Endothelial cell of umbilical vein (primary cell): ENCODE measurements at regions not wholly inside any gene's neighbourhood (a gene's known extent, or its start where the extent isn't known, plus 50 kb on each side); places are given as distances from the start of the nearest gene placed in this dataset.

Source experiments
- BruUV-seq: library from RNA; stranded (reverse); fragments of 400-500 nt; replicated peaks from 2 replicates; lab custom pipeline; 2021; lab: Mats Ljungman, UMichigan
- CTCF ChIA-PET: fragments of 300-600, 350-600 bp; sonication (Branson Sonifier 250); formaldehyde crosslinking; loops from one replicate; lab custom pipeline; 2021; ENCODE audit warnings: antibody characterized with exemption, inconsistent platforms; lab: Charles Lee
- POLR2A ChIA-PET: fragments of 300-600, 350-600 bp; sonication (Branson Sonifier 250); formaldehyde crosslinking; loops from one replicate; lab custom pipeline; 2021; ENCODE audit warnings: antibody characterized with exemption, inconsistent platforms; lab: Charles Lee
- DNase-seq: peaks from one replicate; pipeline ENCODE4 v3.0.0-alpha.2; 2011; ENCODE audit warnings: low read depth, low spot score
- FAIRE-seq: peaks from 2 replicates; lab custom pipeline; 2011; peaks lifted over from hg19 to GRCh38; lab: Jason Lieb, UNC
- H2AFZ ChIP-seq: 2 replicates; pipeline ENCODE4 v1.6.0; 2012; ENCODE audit warnings: low read depth, low read length, control low read depth, inconsistent platforms
- H3K27ac ChIP-seq: 2 replicates; pipeline ENCODE4 v1.5.1; 2011; ENCODE audit warnings: low read depth, mild to moderate bottlenecking, control low read depth, low read length, moderate library complexity; ENCODE audit not compliant: insufficient read depth
- H3K27me3 ChIP-seq, 2 experiments: 2 replicates each; pipeline versions ENCODE4 v1.6.0 to v1.6.1; 2011; ENCODE audit warnings: low read length in 2 of 2, mixed read lengths in 1 of 2; ENCODE audit not compliant: control insufficient read depth in 2 of 2, insufficient read depth in 2 of 2
- H3K36me3 ChIP-seq, 2 experiments: 2 replicates in 1 of 2; 3 replicates in 1 of 2; pipeline ENCODE4 v1.5.1; 2011; ENCODE audit warnings: low read length in 2 of 2, mild to moderate bottlenecking in 1 of 2, moderate library complexity in 1 of 2; ENCODE audit not compliant: control insufficient read depth in 2 of 2, insufficient read depth in 2 of 2; ENCODE audit errors: extremely low read depth in 1 of 2
- H3K4me1 ChIP-seq: 3 replicates; pipeline ENCODE4 v1.5.1; 2011; ENCODE audit warnings: mild to moderate bottlenecking, low read length; ENCODE audit not compliant: control insufficient read depth, insufficient read depth; ENCODE audit errors: extremely low read depth
- H3K4me2 ChIP-seq: 2 replicates; pipeline ENCODE4 v1.6.1; 2011; ENCODE audit warnings: low read length, control low read depth, mixed read lengths; ENCODE audit not compliant: insufficient read depth
- H3K4me3 ChIP-seq, 3 experiments: fragments of 200-600 bp in 1 of 3; sonication (generic), shearing (Covaris generic) in 1 of 3; replicated peaks in 1 of 3; 2 replicates each; pipeline ENCODE4 v1.5.1; 2011 to 2016; ENCODE audit warnings: control low read depth in 3 of 3, low read length in 3 of 3, mild to moderate bottlenecking in 2 of 3, inconsistent platforms in 1 of 3, low read depth in 1 of 3, moderate library complexity in 1 of 3; ENCODE audit not compliant: insufficient read depth in 1 of 3
- H3K79me2 ChIP-seq: 2 replicates; pipeline ENCODE4 v1.6.0; 2012; ENCODE audit warnings: low read length, inconsistent platforms; ENCODE audit not compliant: control insufficient read depth, insufficient read depth
- H3K9ac ChIP-seq: replicated peaks from 2 replicates; pipeline ENCODE3; 2011; ENCODE audit warnings: low read length, control low read depth; ENCODE audit not compliant: insufficient read depth; ENCODE audit errors: extremely low read depth
- H3K9me1 ChIP-seq: replicated peaks from 3 replicates; pipeline ENCODE4 v1.6.0; 2011; ENCODE audit warnings: mild to moderate bottlenecking, low read length; ENCODE audit not compliant: control insufficient read depth, insufficient read depth; ENCODE audit errors: extremely low read depth
- H3K9me3 ChIP-seq: replicated peaks from 2 replicates; pipeline ENCODE4 v1.5.1; 2012; ENCODE audit warnings: low read length, inconsistent platforms; ENCODE audit not compliant: control insufficient read depth, insufficient read depth
- H4K20me1 ChIP-seq: replicated peaks from 2 replicates; pipeline ENCODE3; 2011; ENCODE audit warnings: mild to moderate bottlenecking, low read length; ENCODE audit not compliant: control insufficient read depth, insufficient read depth; ENCODE audit errors: extremely low read depth
- CTCF ChIP-seq, 2 donors: IDR thresholded peaks; 1 replicate in 1 of 2; 2 replicates in 1 of 2; pipeline ENCODE4 v1.5.1; 2011; ENCODE audit warnings: low read length in 2 of 2, mild to moderate bottlenecking in 2 of 2, moderate library complexity in 2 of 2, control low read depth in 1 of 2, inconsistent platforms in 1 of 2, low read depth in 1 of 2; ENCODE audit not compliant: insufficient read depth in 1 of 2; ENCODE audit errors: extremely low read depth in 1 of 2
- EZH2 ChIP-seq: IDR thresholded peaks from 2 replicates; pipeline ENCODE4 v1.6.1; 2012; ENCODE audit warnings: borderline replicate concordance, low read depth, mild to moderate bottlenecking, moderate library complexity, low read length, inconsistent platforms; ENCODE audit not compliant: severe bottlenecking
- FOS ChIP-seq: IDR thresholded peaks from 2 replicates; pipeline ENCODE4 v1.6.1; 2011; ENCODE audit warnings: mild to moderate bottlenecking, low read length, moderate library complexity, borderline replicate concordance; ENCODE audit not compliant: insufficient read depth
- GATA2 ChIP-seq: IDR thresholded peaks from 2 replicates; pipeline ENCODE4 v1.7.0; 2011; ENCODE audit warnings: low read depth, mild to moderate bottlenecking, moderate library complexity, mixed read lengths, low read length; ENCODE audit not compliant: insufficient read length, insufficient read depth
- JUN ChIP-seq: IDR thresholded peaks from 2 replicates; pipeline ENCODE4 v1.6.1; 2011; ENCODE audit warnings: borderline replicate concordance, low read depth; ENCODE audit not compliant: insufficient read length, insufficient read depth
- MAX ChIP-seq: IDR thresholded peaks from 2 replicates; pipeline ENCODE4 v1.6.1; 2011; ENCODE audit not compliant: insufficient read depth, insufficient read length
- MYC ChIP-seq: IDR thresholded peaks from one replicate; pipeline ENCODE4 v1.6.1; 2011; ENCODE audit warnings: mild to moderate bottlenecking, low read depth, low read length
- POLR2A ChIP-seq: IDR thresholded peaks from 2 replicates; pipeline ENCODE4 v1.6.1; 2012; ENCODE audit warnings: low read depth, mild to moderate bottlenecking, control low read depth, low read length
- POLR2AphosphoS5 ChIP-seq: IDR thresholded peaks from 2 replicates; pipeline ENCODE4 v1.6.1; 2012; ENCODE audit warnings: low read depth, mild to moderate bottlenecking, control low read depth, low read length, moderate library complexity; ENCODE audit not compliant: insufficient read depth
- dilution Hi-C: fragments of 300-500 bp; cut with MboI; formaldehyde crosslinking; loops from one replicate; pipeline ENCODE4 v1.15.0; 2019; ENCODE audit warnings: low sequenced_read_pairs; ENCODE audit not compliant: extremely low pct_ligation_motif_present
- intact Hi-C: fragments of 100-400 bp; cut with micrococcal nuclease; formaldehyde crosslinking; loops from one replicate; pipeline ENCODE4 v1.10.0; 2022

DNA sequence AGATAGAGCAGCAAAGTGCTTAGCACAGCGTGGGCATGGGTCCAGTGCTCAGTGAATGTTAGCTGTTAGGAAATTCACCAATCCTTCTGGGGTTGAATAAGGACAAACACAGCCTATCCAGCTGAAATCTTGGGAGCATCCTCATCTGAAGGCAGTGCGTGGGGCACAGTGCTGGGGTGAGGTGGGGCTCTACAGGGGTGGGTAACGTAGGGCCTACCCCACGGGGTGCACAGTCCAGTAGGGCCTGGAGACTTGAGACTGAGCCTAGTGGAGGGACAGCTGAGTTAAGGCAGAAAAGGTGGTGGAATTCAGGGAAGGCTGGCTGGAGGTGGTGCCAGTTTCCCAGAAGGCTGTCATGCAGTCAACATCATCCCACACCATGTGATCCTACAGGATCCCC lies 73.0 kb downstream of the ISG20 start:
- Histone ChIP-seq H3K27me3 (peaks cover 0 to 2% of the 10 kb centered on the region in 2 experiments), H3K79me2 (no peaks in the 10 kb centered on the region), H4K20me1 (no peaks in the 10 kb centered on the region), H3K4me1 (peaks cover 10% of the 10 kb centered on the region), H3K9me3 (no peaks in the 10 kb centered on the region), H3K27ac (no peak overlapping the region), H3K4me2 (no peak overlapping the region), H3K4me3 (no peak overlapping the region), H2AFZ (no peak overlapping the region), H3K9me1 (no peaks in the 10 kb centered on the region), H3K36me3 (no peaks in the 10 kb centered on the region), H3K9ac (no peak overlapping the region)
- intact Hi-C loops = no loop called here
- dilution Hi-C loops = no loop called here
- DNase-seq (no peak), FAIRE-seq (no peak)
- ChIA-PET CTCF (no interaction called here), POLR2A (no interaction called here)
- TF ChIP-seq POLR2AphosphoS5 (no peak), MYC (no peak), FOS (no peak), JUN (no peak), CTCF (IDR thresholded peaks at IDR 0.05; ENCODE audit: extremely low read depth in 1 of 2, insufficient read depth in 1 of 2, low read depth in 1 of 2, low read length in 2 of 2) (no peak)
- no TSS peak for BruUV-seq

- ChIA-PET CTCF (no interaction called here), POLR2A (no interaction called here)
- H3K4me3 ChIP-seq = no peak overlapping the region
- TF ChIP-seq EZH2 (no peak), CTCF (IDR thresholded peaks at IDR 0.05; ENCODE audit: extremely low read depth in 1 of 2, insufficient read depth in 1 of 2, low read depth in 1 of 2, low read length in 2 of 2) (no peak), FOS (no peak), MYC (no peak), MAX (no peak), POLR2AphosphoS5 (no peak), JUN (no peak), GATA2 (no peak), POLR2A (no peak)
- H3K27me3 ChIP-seq = no peaks in the 10 kb centered on the region
- H4K20me1 ChIP-seq = no peaks in the 10 kb centered on the region
- H3K4me1 ChIP-seq = no peaks in the 10 kb centered on the region
- no peaks in the 10 kb centered on the region for H3K36me3 ChIP-seq
- intact Hi-C loops = no loop called here
- H3K4me2 ChIP-seq = no peak overlapping the region
- H3K9me1 ChIP-seq = no peaks in the 10 kb centered on the region
- no peaks in the 10 kb centered on the region for H3K9me3 ChIP-seq
- H3K79me2 ChIP-seq = no peaks in the 10 kb centered on the region
- H2AFZ ChIP-seq = no peak overlapping the region
- FAIRE-seq = no peak
- dilution Hi-C loops = no loop called here
- no peak overlapping the region for H3K9ac ChIP-seq
- DNase-seq = no peak
- BruUV-seq = no TSS peak
- no peak overlapping the region for H3K27ac ChIP-seq
These were observed 76.1 kb downstream of the ISG20 start for GRCh38 chr15:88714782-88715372.
